IMR-90 (cell line): ENCODE measurements at regions not wholly inside any gene's neighbourhood (a gene's known extent, or its start where the extent isn't known, plus 50 kb on each side); places are given as distances from the start of the nearest gene placed in this dataset.

Experiments used
- BHLHE40 ChIP-seq: fragments of 150-350 bp; IDR thresholded peaks from 2 replicates; pipeline ENCODE4 v1.6.1; 2016; ENCODE audit warnings: mild to moderate bottlenecking, low read depth, low read length
- CEBPB ChIP-seq: IDR thresholded peaks from 2 replicates; pipeline ENCODE4 v1.6.1; 2012; ENCODE audit warnings: low read depth, low read length, improper control_type of control experiment
- CHD1 ChIP-seq: IDR thresholded peaks from 2 replicates; pipeline ENCODE4 v1.6.1; 2012; ENCODE audit warnings: low read depth, low read length, improper control_type of control experiment
- FOS ChIP-seq: fragments of 150-350 bp; IDR thresholded peaks from 2 replicates; pipeline ENCODE4 v1.6.1; 2016; ENCODE audit warnings: low read depth, low read length
- MAFK ChIP-seq: IDR thresholded peaks from 2 replicates; pipeline ENCODE4 v1.6.1; 2012; ENCODE audit warnings: low read depth, low read length, improper control_type of control experiment
- MAZ ChIP-seq: IDR thresholded peaks from 2 replicates; pipeline ENCODE4 v1.6.1; 2012; ENCODE audit warnings: low read depth, mild to moderate bottlenecking, low read length, improper control_type of control experiment, moderate library complexity, borderline replicate concordance
- NFE2L2 ChIP-seq: fragments of 150-350 bp; IDR thresholded peaks from 2 replicates; pipeline ENCODE4 v1.6.1; 2016; ENCODE audit warnings: low read depth, mild to moderate bottlenecking, low read length
- POLR2A ChIP-seq: IDR thresholded peaks from 2 replicates; pipeline ENCODE4 v1.6.1; 2012; ENCODE audit warnings: mild to moderate bottlenecking, low read depth, low read length
- RAD21 ChIP-seq: IDR thresholded peaks from 2 replicates; pipeline ENCODE4 v1.6.1; 2012; ENCODE audit warnings: low read length, improper control_type of control experiment
- RFX5 ChIP-seq: IDR thresholded peaks from 2 replicates; pipeline ENCODE4 v1.8.0; 2012; ENCODE audit warnings: low read depth, mild to moderate bottlenecking, low read length, moderate library complexity
- SMC3 ChIP-seq: fragments of 150-350 bp; IDR thresholded peaks from 2 replicates; pipeline ENCODE4 v1.6.1; 2016; ENCODE audit warnings: low read depth, mild to moderate bottlenecking, antibody characterized with exemption, low read length, moderate library complexity
- TF ChIP-seq, protein P1 (sequence below): conservative IDR thresholded peaks from 2 replicates; pipeline ENCODE4 v1.5.1; 2012; ENCODE audit warnings: mild to moderate bottlenecking, low read depth, low read length, improper control_type of control experiment
- TF ChIP-seq, protein P2 (sequence below): fragments of 150-350 bp; IDR thresholded peaks from 2 replicates; pipeline ENCODE4 v1.6.1; 2017; ENCODE audit warnings: mild to moderate bottlenecking, antibody characterized with exemption, low read length, low read depth

DNA sequence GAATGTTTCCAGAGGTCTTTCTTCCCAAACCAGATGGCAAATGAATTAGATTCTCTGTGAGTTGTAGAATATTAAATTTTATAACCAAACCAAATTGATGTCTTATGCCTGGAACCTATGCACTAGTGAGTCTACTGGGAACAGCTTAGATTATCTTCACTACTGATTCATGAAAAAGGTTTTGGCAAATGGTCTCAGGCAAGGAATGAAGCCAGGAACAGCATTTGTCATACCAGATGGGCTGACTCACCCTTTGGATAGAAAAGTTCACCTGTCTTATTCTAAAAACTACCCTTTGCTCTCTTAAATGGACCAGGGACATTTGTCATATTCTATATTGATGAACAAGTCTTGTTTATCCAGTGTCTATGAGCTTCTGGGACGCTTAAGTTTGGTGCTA is 135.4 kb upstream of the ECI2 start:
- no peak for TF ChIP-seq SMC3
- TF ChIP-seq CEBPB = no peak
- TF ChIP-seq FOS = no peak
- TF ChIP-seq, protein P1, sequence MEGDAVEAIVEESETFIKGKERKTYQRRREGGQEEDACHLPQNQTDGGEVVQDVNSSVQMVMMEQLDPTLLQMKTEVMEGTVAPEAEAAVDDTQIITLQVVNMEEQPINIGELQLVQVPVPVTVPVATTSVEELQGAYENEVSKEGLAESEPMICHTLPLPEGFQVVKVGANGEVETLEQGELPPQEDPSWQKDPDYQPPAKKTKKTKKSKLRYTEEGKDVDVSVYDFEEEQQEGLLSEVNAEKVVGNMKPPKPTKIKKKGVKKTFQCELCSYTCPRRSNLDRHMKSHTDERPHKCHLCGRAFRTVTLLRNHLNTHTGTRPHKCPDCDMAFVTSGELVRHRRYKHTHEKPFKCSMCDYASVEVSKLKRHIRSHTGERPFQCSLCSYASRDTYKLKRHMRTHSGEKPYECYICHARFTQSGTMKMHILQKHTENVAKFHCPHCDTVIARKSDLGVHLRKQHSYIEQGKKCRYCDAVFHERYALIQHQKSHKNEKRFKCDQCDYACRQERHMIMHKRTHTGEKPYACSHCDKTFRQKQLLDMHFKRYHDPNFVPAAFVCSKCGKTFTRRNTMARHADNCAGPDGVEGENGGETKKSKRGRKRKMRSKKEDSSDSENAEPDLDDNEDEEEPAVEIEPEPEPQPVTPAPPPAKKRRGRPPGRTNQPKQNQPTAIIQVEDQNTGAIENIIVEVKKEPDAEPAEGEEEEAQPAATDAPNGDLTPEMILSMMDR = no peak
- no peak for TF ChIP-seq POLR2A
- TF ChIP-seq, protein P2, sequence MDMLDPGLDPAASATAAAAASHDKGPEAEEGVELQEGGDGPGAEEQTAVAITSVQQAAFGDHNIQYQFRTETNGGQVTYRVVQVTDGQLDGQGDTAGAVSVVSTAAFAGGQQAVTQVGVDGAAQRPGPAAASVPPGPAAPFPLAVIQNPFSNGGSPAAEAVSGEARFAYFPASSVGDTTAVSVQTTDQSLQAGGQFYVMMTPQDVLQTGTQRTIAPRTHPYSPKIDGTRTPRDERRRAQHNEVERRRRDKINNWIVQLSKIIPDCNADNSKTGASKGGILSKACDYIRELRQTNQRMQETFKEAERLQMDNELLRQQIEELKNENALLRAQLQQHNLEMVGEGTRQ = no peak
- no peak for TF ChIP-seq RAD21
- no peak for TF ChIP-seq CHD1
- TF ChIP-seq MAFK = no peak
- no peak for TF ChIP-seq MAZ
- no peak for TF ChIP-seq NFE2L2
- TF ChIP-seq RFX5 = no peak
- no peak for TF ChIP-seq BHLHE40
